Colonic mucosa (tissue), 4 donors: ENCODE measurements at regions not wholly inside any gene's neighbourhood (a gene's known extent, or its start where the extent isn't known, plus 50 kb on each side); places are given as distances from the start of the nearest gene placed in this dataset.
A peak's percentile ranks its signal among the peaks of the same experiment; 100 is the strongest.

ENCODE experiments used
- DNase-seq: peaks from one replicate; pipeline ENCODE4 v3.0.0-alpha.2; 2020
- H3K27ac ChIP-seq: fragments of 200-600 bp; one replicate; pipeline ENCODE4 v1.8.0; 2021
- H3K27me3 ChIP-seq: fragments of 200-600 bp; one replicate; pipeline ENCODE4 v1.8.0; 2021
- H3K36me3 ChIP-seq: fragments of 200-600 bp; one replicate; pipeline ENCODE4 v1.8.0; 2021
- H3K4me1 ChIP-seq: fragments of 200-600 bp; one replicate; pipeline ENCODE4 v1.8.0; 2021; ENCODE audit warnings: mild to moderate bottlenecking
- H3K4me3 ChIP-seq: fragments of 200-600 bp; one replicate; pipeline ENCODE4 v1.8.0; 2021
- H3K9ac ChIP-seq, 2 donors: one replicate each; pipeline ENCODE4 v1.7.0; 2013; ENCODE audit warnings: control low read depth in 2 of 2, low read depth in 2 of 2, low read length in 2 of 2
- H3K9me3 ChIP-seq: fragments of 200-600 bp; one replicate; pipeline ENCODE4 v1.8.0; 2021
- intact Hi-C: fragments of 100-400 bp; cut with DNase I; formaldehyde crosslinking; loops from one replicate; pipeline ENCODE4 v1.14.1; 2022
- TF ChIP-seq, protein P1 (sequence below): fragments of 200-600 bp; IDR thresholded peaks from one replicate; pipeline ENCODE4 v1.8.0; 2022; ENCODE audit warnings: antibody characterized with exemption, mild to moderate bottlenecking
- donor health status: healthy.
- donor health status: DM: no; HTN: no; CAD: no.
- donor health status: DM: no; HTN: no; CAD: no.

DNA sequence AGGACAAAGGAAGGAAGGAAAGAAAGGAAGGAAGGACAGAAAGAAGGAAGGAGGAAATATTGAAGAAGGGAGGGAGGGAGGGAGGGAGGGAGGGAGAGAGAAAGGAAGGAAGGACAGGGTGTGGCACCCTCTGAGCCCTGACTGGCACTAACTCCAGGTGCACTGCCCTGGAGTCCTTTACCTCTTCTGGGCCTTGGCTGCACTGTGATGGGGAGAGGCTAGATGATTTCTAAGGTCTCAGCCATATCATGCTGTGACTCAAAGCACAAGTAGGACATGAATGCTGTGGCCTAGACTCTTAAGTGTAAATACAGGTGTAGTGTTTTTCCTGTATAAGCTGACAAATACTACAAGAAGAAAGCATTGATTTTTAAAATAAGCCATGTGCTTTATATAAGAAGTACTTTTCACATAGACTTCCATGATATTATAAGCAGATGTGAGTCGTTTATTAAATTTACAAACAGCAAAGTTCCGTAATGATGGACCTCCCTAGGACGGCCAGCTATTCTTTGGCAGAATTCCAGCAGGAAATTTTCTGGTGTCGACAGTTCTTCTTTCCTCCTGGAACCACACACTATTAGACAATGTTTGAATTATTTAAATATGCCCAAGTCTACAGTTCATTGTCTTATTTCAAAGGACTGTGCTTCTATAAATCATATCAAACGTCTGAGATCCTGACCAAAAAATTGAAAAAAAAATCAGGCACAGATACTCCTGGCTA, 213.8 kb upstream of the C2CD4B start:
- intact Hi-C loops = no loop called here
- Histone ChIP-seq H3K27ac (no peak overlapping the region), H3K36me3 (no peaks in the 10 kb centered on the region), H3K27me3 (no peaks in the 10 kb centered on the region), H3K4me1 (no peaks in the 10 kb centered on the region), H3K9me3 (no peaks in the 10 kb centered on the region), H3K4me3 (no peak overlapping the region), H3K9ac (no peak overlapping the region)
- TF ChIP-seq, protein P1, sequence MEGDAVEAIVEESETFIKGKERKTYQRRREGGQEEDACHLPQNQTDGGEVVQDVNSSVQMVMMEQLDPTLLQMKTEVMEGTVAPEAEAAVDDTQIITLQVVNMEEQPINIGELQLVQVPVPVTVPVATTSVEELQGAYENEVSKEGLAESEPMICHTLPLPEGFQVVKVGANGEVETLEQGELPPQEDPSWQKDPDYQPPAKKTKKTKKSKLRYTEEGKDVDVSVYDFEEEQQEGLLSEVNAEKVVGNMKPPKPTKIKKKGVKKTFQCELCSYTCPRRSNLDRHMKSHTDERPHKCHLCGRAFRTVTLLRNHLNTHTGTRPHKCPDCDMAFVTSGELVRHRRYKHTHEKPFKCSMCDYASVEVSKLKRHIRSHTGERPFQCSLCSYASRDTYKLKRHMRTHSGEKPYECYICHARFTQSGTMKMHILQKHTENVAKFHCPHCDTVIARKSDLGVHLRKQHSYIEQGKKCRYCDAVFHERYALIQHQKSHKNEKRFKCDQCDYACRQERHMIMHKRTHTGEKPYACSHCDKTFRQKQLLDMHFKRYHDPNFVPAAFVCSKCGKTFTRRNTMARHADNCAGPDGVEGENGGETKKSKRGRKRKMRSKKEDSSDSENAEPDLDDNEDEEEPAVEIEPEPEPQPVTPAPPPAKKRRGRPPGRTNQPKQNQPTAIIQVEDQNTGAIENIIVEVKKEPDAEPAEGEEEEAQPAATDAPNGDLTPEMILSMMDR = no peak
- DNase-seq = no peak

DNA sequence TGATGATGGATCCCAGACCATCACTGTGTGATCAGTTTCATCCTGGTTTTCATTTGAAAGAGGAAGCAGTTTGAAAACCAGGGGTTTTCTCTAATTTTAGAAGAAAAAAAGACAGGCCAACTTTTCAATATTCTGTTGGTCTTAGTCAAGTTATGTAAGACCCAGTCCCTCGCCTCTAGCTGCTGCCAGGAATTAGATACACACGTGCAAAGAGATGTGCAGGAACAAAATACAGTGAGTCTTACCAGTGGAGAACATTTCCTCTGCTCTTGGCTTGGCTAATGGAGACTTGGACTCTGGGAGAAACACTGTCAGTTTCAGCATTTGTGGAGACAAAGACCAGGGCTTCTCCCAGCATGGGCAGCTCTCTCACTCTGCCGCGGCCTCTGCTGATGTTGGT, 214.9 kb upstream of the C2CD4B start:
- H3K9me3 ChIP-seq = no peaks in the 10 kb centered on the region
- TF ChIP-seq, protein P1 = no peak
- H3K27me3 ChIP-seq = no peaks in the 10 kb centered on the region
- no peak overlapping the region for H3K9ac ChIP-seq
- no peaks in the 10 kb centered on the region for H3K36me3 ChIP-seq
- H3K4me3 ChIP-seq = no peak overlapping the region
- H3K27ac ChIP-seq = no peak overlapping the region
- intact Hi-C loops = no loop called here
- no peaks in the 10 kb centered on the region for H3K4me1 ChIP-seq
- DNase-seq = no peak

DNA sequence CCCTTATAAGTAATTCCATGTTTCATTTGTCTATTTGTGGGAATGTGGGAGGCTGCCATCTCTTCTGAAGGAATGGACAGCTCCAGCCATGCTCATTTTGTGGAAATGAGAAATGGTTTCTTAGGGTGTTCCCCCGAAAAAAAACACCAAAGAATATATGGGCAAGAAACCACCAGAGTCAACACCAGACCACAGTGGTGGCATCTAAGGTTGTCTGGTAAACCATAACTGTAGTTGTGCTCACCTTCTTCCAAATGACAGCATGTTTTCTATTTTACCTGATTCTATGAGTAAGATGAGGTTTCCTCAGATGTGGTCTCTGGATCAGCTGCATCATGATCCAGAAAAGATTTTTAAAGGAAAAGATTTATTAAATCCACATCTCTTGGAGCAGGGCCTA, 217.0 kb upstream of the C2CD4B start:
- H3K36me3 ChIP-seq = no peaks in the 10 kb centered on the region
- no peak for DNase-seq
- TF ChIP-seq, protein P1 = no peak
- intact Hi-C loops = no loop called here
- H3K9me3 ChIP-seq = no peaks in the 10 kb centered on the region
- no peaks in the 10 kb centered on the region for H3K27me3 ChIP-seq
- no peak overlapping the region for H3K27ac ChIP-seq
- no peak overlapping the region for H3K9ac ChIP-seq
- H3K4me1 ChIP-seq = no peaks in the 10 kb centered on the region
- H3K4me3 ChIP-seq = no peak overlapping the region

DNA sequence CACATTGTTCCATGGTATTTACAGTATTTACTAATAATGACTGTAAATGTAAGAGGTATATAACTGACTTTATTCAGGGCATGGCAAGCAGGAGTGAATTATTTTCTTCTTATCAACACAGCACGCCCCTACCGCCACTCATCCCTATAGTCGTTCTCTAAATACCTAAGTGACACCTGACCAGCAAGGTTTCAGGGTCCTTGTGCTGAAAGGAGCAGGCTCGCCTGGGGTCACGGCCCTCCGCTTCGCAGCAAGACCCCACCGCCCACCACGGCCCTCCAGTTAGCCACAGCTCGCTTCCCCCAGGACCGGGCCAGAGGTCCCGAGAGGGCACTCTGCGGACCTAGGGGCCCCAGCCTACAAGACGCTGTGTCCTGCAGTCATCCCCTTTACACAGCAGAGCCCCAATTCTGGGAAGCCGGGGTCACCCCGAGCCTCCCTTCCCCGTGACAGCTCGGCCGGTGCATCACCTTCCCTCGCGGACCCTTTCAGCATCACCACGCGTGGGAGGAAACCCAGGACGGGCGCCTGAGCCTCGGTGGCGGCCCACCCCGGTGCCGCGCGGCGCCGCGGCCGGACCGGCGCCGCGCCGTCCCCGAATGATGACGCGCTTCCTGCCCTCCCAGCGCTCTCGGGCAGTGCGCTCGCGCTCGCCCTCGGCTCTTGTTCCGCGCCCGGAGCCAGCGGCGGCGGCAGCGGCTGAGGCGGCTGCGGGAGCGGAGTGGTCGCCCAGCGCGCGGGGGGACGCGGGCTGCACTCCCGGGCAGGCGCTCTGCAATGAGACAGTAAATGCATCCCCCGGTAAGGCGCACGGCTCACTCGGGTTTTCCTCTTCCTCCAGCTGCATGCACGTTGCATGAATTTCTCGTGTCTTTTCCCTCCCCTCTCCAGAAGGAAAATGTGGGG, 225.1 kb upstream of the C2CD4B start, which contains the start of gene TLN2:
TLN2 (plus strand) TSS at position 666 of the 906 bp plus-strand sequence.
- TF ChIP-seq, protein P1 = no peak
- intact Hi-C loops = loop anchor here (5.0 to 10.0 kb wide), 3 partner anchors 155 to 355 kb away; no protein-coding TSS in a partner anchor
- Histone ChIP-seq H3K9me3 (no peaks in the 10 kb centered on the region), H3K9ac (peak within 1 kb of the TSS; percentile 79 to 88), H3K27ac (peak within 1 kb of the TSS; percentile 66), H3K27me3 (no peaks in the 10 kb centered on the region), H3K4me3 (peak within 1 kb of the TSS; percentile 99), H3K36me3 (no peaks in the 10 kb centered on the region), H3K4me1 (no peaks in the 10 kb centered on the region)
- DNase-seq = peak; percentile 70

- intact Hi-C loops = loop anchor here (5.0 to 10.0 kb wide), 3 partner anchors 154 to 354 kb away; no protein-coding TSS in a partner anchor
- Histone ChIP-seq H3K27ac (peak overlapping the region; percentile 66), H3K36me3 (no peaks in the 10 kb centered on the region), H3K27me3 (no peaks in the 10 kb centered on the region), H3K4me3 (peak overlapping the region; percentile 99), H3K9me3 (no peaks in the 10 kb centered on the region), H3K4me1 (no peaks in the 10 kb centered on the region), H3K9ac (peak overlapping the region; percentile 78 to 79)
- DNase-seq = peak; percentile 71
- TF ChIP-seq, protein P1 = no peak
These were observed 225.9 kb upstream of the C2CD4B start for GRCh38 chr15:62390791-62391640.
